Neural cell (in vitro differentiated cells): ENCODE measurements at regions not wholly inside any gene's neighbourhood (a gene's known extent, or its start where the extent isn't known, plus 50 kb on each side); places are given as distances from the start of the nearest gene placed in this dataset.

Source experiments
- H2AFZ ChIP-seq: fragments of 200-600, 300-800 bp; sonication (generic), shearing (Covaris generic); 2 replicates; pipeline ENCODE4 v1.6.0; 2014; ENCODE audit warnings: low read depth, mild to moderate bottlenecking, antibody characterized with exemption, low read length, moderate library complexity
- H3F3A ChIP-seq: fragments of 200-600 bp; shearing (Covaris generic); 2 replicates; pipeline ENCODE4 v1.6.1; 2016; ENCODE audit warnings: mild to moderate bottlenecking, moderate library complexity, mixed read lengths, antibody characterized with exemption, low read length; ENCODE audit not compliant: insufficient read depth, poor library complexity, severe bottlenecking
- H3K27ac ChIP-seq: fragments of 200-600, 300-800 bp; sonication (generic), shearing (Covaris generic); 2 replicates; pipeline ENCODE4 v1.5.1; 2014; ENCODE audit warnings: mild to moderate bottlenecking, low read length, moderate library complexity
- H3K27me3 ChIP-seq: fragments of 300-800, 200-600 bp; sonication (generic), shearing (Covaris generic); 2 replicates; pipeline ENCODE4 v1.6.0; 2014; ENCODE audit warnings: mild to moderate bottlenecking, low read depth, low read length, moderate library complexity; ENCODE audit not compliant: insufficient read depth
- H3K36me3 ChIP-seq: fragments of 300-800, 200-600 bp; sonication (generic), shearing (Covaris generic); 2 replicates; pipeline ENCODE4 v1.5.1; 2014; ENCODE audit warnings: mild to moderate bottlenecking, antibody characterized with exemption, low read length, moderate library complexity; ENCODE audit not compliant: insufficient read depth
- H3K4me2 ChIP-seq: fragments of 300-800, 200-600 bp; sonication (generic), shearing (Covaris generic); 2 replicates; pipeline ENCODE4 v1.6.0; 2014; ENCODE audit warnings: mild to moderate bottlenecking, low read length
- H3K4me3 ChIP-seq: fragments of 300-800, 200-600 bp; sonication (generic), shearing (Covaris generic); 2 replicates; pipeline ENCODE4 v1.5.1; 2014; ENCODE audit warnings: mild to moderate bottlenecking, low read length, moderate library complexity
- H3K79me2 ChIP-seq: fragments of 200-600 bp; shearing (Covaris generic); replicated peaks from 2 replicates; pipeline ENCODE4 v1.6.0; 2014; ENCODE audit warnings: mild to moderate bottlenecking, low read length, moderate library complexity; ENCODE audit not compliant: insufficient read depth
- H3K9ac ChIP-seq: fragments of 300-800, 200-600 bp; sonication (generic), shearing (Covaris generic); 2 replicates; pipeline ENCODE4 v1.6.1; 2016; ENCODE audit warnings: mild to moderate bottlenecking, low read length, mixed read lengths
- H3K9me2 ChIP-seq: fragments of 200-600 bp; shearing (Covaris generic); 2 replicates; pipeline ENCODE4 v1.6.1; 2016; ENCODE audit warnings: mild to moderate bottlenecking, low read length, mixed read lengths; ENCODE audit not compliant: insufficient read depth
- H3K9me3 ChIP-seq: fragments of 200-600, 300-800 bp; sonication (generic), shearing (Covaris generic); 2 replicates; pipeline ENCODE4 v1.6.1; 2016; ENCODE audit warnings: mild to moderate bottlenecking, mixed run types, low read length, moderate library complexity, mixed read lengths
- H4K20me1 ChIP-seq: fragments of 200-600 bp; shearing (Covaris generic); 2 replicates; pipeline ENCODE4 v1.6.1; 2016; ENCODE audit warnings: mild to moderate bottlenecking, mixed run types; ENCODE audit not compliant: insufficient read depth
- CTCF ChIP-seq: fragments of 450-650 bp; IDR thresholded peaks from 2 replicates; pipeline ENCODE4 v1.5.1; 2014; ENCODE audit warnings: antibody characterized with exemption, mild to moderate bottlenecking, moderate library complexity; ENCODE audit not compliant: poor library complexity, severe bottlenecking
- EP300 ChIP-seq: fragments of 450-650 bp; conservative IDR thresholded peaks from 2 replicates; pipeline ENCODE4 v1.6.1; 2014; ENCODE audit warnings: antibody characterized with exemption, mild to moderate bottlenecking, moderate library complexity; ENCODE audit not compliant: poor library complexity, severe bottlenecking
- EZH2 ChIP-seq: fragments of 200-600, 300-800 bp; shearing (Covaris generic), sonication (generic); IDR thresholded peaks from 2 replicates; pipeline ENCODE4 v1.6.1; 2014; ENCODE audit warnings: antibody characterized with exemption, low read length, borderline replicate concordance, mild to moderate bottlenecking; ENCODE audit not compliant: insufficient read depth, poor library complexity, severe bottlenecking
- MXI1 ChIP-seq: fragments of 450-650 bp; conservative IDR thresholded peaks from 2 replicates; pipeline ENCODE4 v1.6.1; 2014; ENCODE audit warnings: antibody characterized with exemption, mild to moderate bottlenecking; ENCODE audit not compliant: poor library complexity, severe bottlenecking
- POLR2AphosphoS5 ChIP-seq: IDR thresholded peaks from 2 replicates; pipeline ENCODE4 v1.6.1; 2012
- RAD21 ChIP-seq: fragments of 450-650 bp; conservative IDR thresholded peaks from 2 replicates; pipeline ENCODE4 v1.6.1; 2014; ENCODE audit warnings: antibody characterized with exemption, mild to moderate bottlenecking, moderate library complexity
- REST ChIP-seq: IDR thresholded peaks from 2 replicates; pipeline ENCODE4 v1.6.1; 2012; ENCODE audit warnings: borderline replicate concordance
- SMC3 ChIP-seq: fragments of 450-650 bp; conservative IDR thresholded peaks from 2 replicates; pipeline ENCODE4 v1.6.1; 2014; ENCODE audit warnings: antibody characterized with exemption, mild to moderate bottlenecking, moderate library complexity; ENCODE audit not compliant: poor library complexity
- TAF1 ChIP-seq: IDR thresholded peaks from 2 replicates; pipeline ENCODE4 v1.6.1; 2012; ENCODE audit warnings: low read depth

GRCh38 chr18:30163573-30163972 lies 879.0 kb downstream of the DSC3 start:
- no peak for TF ChIP-seq SMC3
- no peak for TF ChIP-seq TAF1
- no peak for TF ChIP-seq EZH2
- no peak for TF ChIP-seq REST
- no peak for TF ChIP-seq CTCF
- no peak for TF ChIP-seq MXI1
- no peak for TF ChIP-seq EP300
- no peaks in the 10 kb centered on the region for H3K79me2 ChIP-seq
- no peaks in the 10 kb centered on the region for H3K36me3 ChIP-seq
- no peaks in the 10 kb centered on the region for H3K27me3 ChIP-seq
- H3K9ac ChIP-seq, result no peak overlapping the region
- no peaks in the 10 kb centered on the region for H3F3A ChIP-seq
- H3K27ac ChIP-seq, result no peak overlapping the region
- H3K4me2 ChIP-seq, result no peak overlapping the region
- peaks cover 3% of the 10 kb centered on the region for H3K9me3 ChIP-seq
- no peaks in the 10 kb centered on the region for H3K9me2 ChIP-seq
- H4K20me1 ChIP-seq, result no peaks in the 10 kb centered on the region
- H2AFZ ChIP-seq, result no peak overlapping the region
- no peak overlapping the region for H3K4me3 ChIP-seq

- Histone ChIP-seq H3K9me3 (no peaks in the 10 kb centered on the region), H3K4me3 (no peak overlapping the region), H3K36me3 (no peaks in the 10 kb centered on the region), H3K9ac (no peak overlapping the region), H4K20me1 (no peaks in the 10 kb centered on the region), H3K9me2 (no peaks in the 10 kb centered on the region), H3K4me2 (no peak overlapping the region), H3K79me2 (no peaks in the 10 kb centered on the region), H3K27ac (no peak overlapping the region), H3F3A (no peaks in the 10 kb centered on the region), H2AFZ (no peak overlapping the region), H3K27me3 (no peaks in the 10 kb centered on the region)
- TF ChIP-seq REST, result no peak
- TF ChIP-seq SMC3, result no peak
- TF ChIP-seq MXI1, result no peak
- TF ChIP-seq EZH2, result no peak
- TF ChIP-seq POLR2AphosphoS5, result no peak
- TF ChIP-seq RAD21, result no peak
- no peak for TF ChIP-seq TAF1
- no peak for TF ChIP-seq CTCF
- no peak for TF ChIP-seq EP300
Observed at GRCh38 chr18:30160124-30160523, 882.4 kb downstream of the DSC3 start.
